ENCODE measurements at regions not wholly inside any gene's neighbourhood (a gene's known extent, or its start where the extent isn't known, plus 50 kb on each side); places are given as distances from the start of the nearest gene placed in this dataset.

DNA sequence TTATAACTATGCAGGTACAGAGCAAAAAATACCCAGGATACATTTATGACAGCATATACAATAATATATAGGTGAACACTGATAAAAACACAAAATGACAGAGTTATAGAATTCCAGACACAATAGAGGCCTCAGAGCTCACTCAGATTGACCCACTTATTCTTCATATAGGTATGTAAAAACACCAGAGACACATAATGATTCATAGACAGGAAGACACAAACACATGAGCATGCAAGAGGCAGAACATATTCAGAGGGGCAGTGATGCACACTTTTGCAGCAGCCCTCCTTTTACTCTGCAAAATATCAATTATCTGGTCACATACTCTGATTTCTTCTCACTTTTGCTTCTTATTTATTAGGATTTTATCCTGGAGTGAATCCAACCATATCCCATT lies 633.3 kb upstream of the ACVR2A start:
- no peaks in the 10 kb centered on the region for H3K4me1 ChIP-seq (ENCODE audit: control insufficient read depth in 2 of 3, insufficient read depth in 2 of 3, low read depth in 1 of 3, low read length in 3 of 3)
- H3K27me3 ChIP-seq (ENCODE audit: control insufficient read depth, insufficient read depth, low read length) = no peaks in the 10 kb centered on the region
- FAIRE-seq (no peak), DNase-seq (no peak)
- intact Hi-C loops (cut with DNase I) = no loop called here
- TF ChIP-seq, protein P1, sequence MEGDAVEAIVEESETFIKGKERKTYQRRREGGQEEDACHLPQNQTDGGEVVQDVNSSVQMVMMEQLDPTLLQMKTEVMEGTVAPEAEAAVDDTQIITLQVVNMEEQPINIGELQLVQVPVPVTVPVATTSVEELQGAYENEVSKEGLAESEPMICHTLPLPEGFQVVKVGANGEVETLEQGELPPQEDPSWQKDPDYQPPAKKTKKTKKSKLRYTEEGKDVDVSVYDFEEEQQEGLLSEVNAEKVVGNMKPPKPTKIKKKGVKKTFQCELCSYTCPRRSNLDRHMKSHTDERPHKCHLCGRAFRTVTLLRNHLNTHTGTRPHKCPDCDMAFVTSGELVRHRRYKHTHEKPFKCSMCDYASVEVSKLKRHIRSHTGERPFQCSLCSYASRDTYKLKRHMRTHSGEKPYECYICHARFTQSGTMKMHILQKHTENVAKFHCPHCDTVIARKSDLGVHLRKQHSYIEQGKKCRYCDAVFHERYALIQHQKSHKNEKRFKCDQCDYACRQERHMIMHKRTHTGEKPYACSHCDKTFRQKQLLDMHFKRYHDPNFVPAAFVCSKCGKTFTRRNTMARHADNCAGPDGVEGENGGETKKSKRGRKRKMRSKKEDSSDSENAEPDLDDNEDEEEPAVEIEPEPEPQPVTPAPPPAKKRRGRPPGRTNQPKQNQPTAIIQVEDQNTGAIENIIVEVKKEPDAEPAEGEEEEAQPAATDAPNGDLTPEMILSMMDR (IDR thresholded peaks at IDR 0.05; ENCODE audit: borderline replicate concordance, extremely low read depth, insufficient read depth) = no peak
- H3K36me3 ChIP-seq (ENCODE audit: control insufficient read depth in 2 of 3, insufficient read depth in 3 of 3, low read length in 3 of 3) = no peaks in the 10 kb centered on the region
- H3K9me3 ChIP-seq (ENCODE audit: control insufficient read depth in 2 of 3, insufficient read depth in 1 of 3, low read length in 3 of 3) = no peaks in the 10 kb centered on the region
- no peak overlapping the region for H3K4me3 ChIP-seq (ENCODE audit: low read length in 3 of 3)
- no peak overlapping the region for H3K27ac ChIP-seq (ENCODE audit: low read depth in 2 of 2, low read length in 2 of 2)
- H3K9ac ChIP-seq (ENCODE audit: low read length in 3 of 3) = no peak overlapping the region

DNA sequence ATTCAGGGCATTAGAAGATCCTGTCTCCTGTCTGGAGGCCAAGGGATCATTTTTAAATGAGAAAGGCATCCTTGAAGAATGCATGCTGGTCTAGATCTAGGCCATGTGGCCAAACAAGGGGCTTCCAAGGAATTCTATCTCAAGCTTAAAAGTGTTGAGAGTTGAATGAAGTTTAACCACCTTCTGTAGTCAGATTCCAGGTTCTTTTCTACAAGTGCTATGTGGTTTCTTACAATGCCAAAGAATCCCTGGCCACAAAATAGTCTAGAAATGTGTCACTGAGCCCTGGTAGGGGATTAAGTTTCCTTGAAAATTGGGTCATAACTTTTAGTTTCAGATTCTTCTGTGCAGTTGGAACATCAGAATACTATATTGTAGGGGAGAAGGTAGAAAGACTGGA lies 640.7 kb upstream of the ACVR2A start:
- no peak for FAIRE-seq

DNA sequence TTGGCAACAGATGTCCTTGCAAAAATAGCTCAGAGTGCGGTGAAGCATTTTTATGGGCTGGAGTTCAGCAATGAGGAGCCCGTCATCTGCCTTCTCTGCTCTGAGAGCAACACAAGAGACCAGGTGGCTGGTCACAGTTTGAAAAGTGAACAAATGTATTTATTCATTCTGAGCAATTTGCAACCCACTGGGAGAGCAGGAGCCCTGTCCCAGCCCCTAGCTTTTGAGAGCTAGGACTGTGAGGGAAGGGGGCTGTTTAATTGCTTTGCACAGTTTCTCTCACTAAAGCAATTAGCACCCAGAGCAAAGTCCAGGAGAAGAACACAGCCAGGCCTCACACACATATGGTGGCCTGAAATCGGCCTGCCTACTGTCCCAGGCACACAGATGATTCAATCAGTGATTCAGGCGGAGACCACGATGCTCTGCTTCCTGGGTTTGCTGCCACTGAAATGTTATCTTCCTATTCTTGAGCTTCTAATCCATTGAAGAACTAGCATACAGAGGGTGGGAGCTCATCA lies 646.1 kb upstream of the ACVR2A start:
- TF ChIP-seq, protein P1 (IDR thresholded peaks at IDR 0.05; ENCODE audit: borderline replicate concordance, extremely low read depth, insufficient read depth) = no peak
- DNase-seq = peak in 3 of 5 donors; percentile 12 to 40 (median 16)

More for the DNA sequence above, 640.7 kb upstream of the ACVR2A start:
- H3K9ac ChIP-seq (ENCODE audit: low read length in 3 of 3) = no peak overlapping the region
- no peaks in the 10 kb centered on the region for H3K4me1 ChIP-seq (ENCODE audit: control insufficient read depth in 2 of 3, insufficient read depth in 2 of 3, low read depth in 1 of 3, low read length in 3 of 3)
- no peak overlapping the region for H3K4me3 ChIP-seq (ENCODE audit: low read length in 3 of 3)
- DNase-seq = no peak
- TF ChIP-seq, protein P1 (IDR thresholded peaks at IDR 0.05; ENCODE audit: borderline replicate concordance, extremely low read depth, insufficient read depth) = no peak
- no peaks in the 10 kb centered on the region for H3K9me3 ChIP-seq (ENCODE audit: control insufficient read depth in 2 of 3, insufficient read depth in 1 of 3, low read length in 3 of 3)
- intact Hi-C loops (cut with DNase I) = no loop called here
- H3K27ac ChIP-seq (ENCODE audit: low read depth in 2 of 2, low read length in 2 of 2) = no peak overlapping the region
- H3K27me3 ChIP-seq (ENCODE audit: control insufficient read depth, insufficient read depth, low read length) = no peaks in the 10 kb centered on the region
- no peaks in the 10 kb centered on the region for H3K36me3 ChIP-seq (ENCODE audit: control insufficient read depth in 2 of 3, insufficient read depth in 3 of 3, low read length in 3 of 3)

More for the DNA sequence above, 646.1 kb upstream of the ACVR2A start:
- H3K9me3 ChIP-seq (ENCODE audit: control insufficient read depth in 2 of 3, insufficient read depth in 1 of 3, low read length in 3 of 3) = no peaks in the 10 kb centered on the region
- H3K9ac ChIP-seq (ENCODE audit: low read length in 3 of 3) = no peak overlapping the region
- intact Hi-C loops (cut with DNase I) = no loop called here
- no peaks in the 10 kb centered on the region for H3K36me3 ChIP-seq (ENCODE audit: control insufficient read depth in 2 of 3, insufficient read depth in 3 of 3, low read length in 3 of 3)
- FAIRE-seq = no peak
- H3K4me1 ChIP-seq (ENCODE audit: control insufficient read depth in 2 of 3, insufficient read depth in 2 of 3, low read depth in 1 of 3, low read length in 3 of 3) = no peaks in the 10 kb centered on the region
- H3K4me3 ChIP-seq (ENCODE audit: low read length in 3 of 3) = no peak overlapping the region
- H3K27ac ChIP-seq (ENCODE audit: low read depth in 2 of 2, low read length in 2 of 2) = no peak overlapping the region
- H3K27me3 ChIP-seq (ENCODE audit: control insufficient read depth, insufficient read depth, low read length) = no peaks in the 10 kb centered on the region

Data from kidney (tissue), 13 donors.